ENCODE measurements at regions not wholly inside any gene's neighbourhood (a gene's known extent, or its start where the extent isn't known, plus 50 kb on each side); places are given as distances from the start of the nearest gene placed in this dataset.

DNA sequence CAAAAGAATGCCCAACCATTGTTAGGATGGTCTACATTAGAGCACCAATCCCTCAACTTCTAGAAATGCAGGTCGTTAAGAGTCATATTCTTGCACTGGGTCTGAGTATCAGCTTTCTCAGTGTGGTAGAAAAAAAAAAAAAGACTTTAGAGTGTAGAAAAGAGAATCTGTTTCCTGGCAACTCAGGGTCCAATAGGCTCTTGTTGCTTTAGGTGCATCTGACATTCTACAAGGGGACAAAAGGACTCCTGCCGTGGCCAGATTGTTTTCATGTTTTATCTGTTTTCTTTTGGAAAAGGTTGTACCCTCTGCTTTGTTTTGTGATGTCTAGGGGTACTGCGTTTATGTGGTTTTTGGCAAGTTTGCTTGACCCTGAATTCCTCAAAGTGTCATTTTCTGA lies 105.4 kb upstream of the KCNK2 start:
- DNase-seq (ENCODE audit: low spot score), result no peak
- TF ChIP-seq, protein P1, sequence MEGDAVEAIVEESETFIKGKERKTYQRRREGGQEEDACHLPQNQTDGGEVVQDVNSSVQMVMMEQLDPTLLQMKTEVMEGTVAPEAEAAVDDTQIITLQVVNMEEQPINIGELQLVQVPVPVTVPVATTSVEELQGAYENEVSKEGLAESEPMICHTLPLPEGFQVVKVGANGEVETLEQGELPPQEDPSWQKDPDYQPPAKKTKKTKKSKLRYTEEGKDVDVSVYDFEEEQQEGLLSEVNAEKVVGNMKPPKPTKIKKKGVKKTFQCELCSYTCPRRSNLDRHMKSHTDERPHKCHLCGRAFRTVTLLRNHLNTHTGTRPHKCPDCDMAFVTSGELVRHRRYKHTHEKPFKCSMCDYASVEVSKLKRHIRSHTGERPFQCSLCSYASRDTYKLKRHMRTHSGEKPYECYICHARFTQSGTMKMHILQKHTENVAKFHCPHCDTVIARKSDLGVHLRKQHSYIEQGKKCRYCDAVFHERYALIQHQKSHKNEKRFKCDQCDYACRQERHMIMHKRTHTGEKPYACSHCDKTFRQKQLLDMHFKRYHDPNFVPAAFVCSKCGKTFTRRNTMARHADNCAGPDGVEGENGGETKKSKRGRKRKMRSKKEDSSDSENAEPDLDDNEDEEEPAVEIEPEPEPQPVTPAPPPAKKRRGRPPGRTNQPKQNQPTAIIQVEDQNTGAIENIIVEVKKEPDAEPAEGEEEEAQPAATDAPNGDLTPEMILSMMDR (IDR thresholded peaks at IDR 0.05; ENCODE audit: extremely low read depth, missing control alignments), result no peak

DNA sequence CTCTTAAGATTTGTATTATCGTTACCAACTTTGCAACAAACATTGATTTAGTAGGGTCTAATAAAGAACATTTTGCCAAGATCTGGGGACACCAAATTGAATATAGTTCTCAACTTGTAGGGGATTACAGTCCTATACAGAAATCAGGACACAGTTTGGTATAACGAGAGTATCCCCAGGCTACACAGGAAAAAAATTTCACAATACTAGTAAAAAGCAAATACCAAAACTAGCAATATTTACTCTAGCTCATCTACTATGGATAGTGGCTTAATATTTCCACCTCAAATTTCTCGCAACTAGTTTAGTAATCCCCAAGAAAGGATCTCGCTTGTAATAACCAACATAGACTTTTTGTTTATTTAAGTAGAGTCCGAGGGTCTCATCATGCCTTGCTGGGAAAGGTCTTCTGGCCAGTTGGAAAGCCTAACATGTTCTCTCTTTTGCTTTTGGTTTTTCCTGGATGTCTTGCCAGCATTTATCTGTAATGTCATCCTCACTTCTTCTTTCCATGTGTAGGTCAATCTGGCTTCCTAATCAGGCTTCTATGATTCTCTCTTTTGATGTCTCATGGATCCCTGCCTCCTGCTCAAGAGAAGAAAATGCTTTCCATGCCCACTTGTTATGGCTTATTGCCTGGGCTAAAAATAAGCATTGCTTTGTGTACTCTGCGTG lies 104.7 kb upstream of the KCNK2 start:
- no peak for DNase-seq (ENCODE audit: low spot score)
- TF ChIP-seq, protein P1 (IDR thresholded peaks at IDR 0.05; ENCODE audit: extremely low read depth, missing control alignments), result no peak

DNA sequence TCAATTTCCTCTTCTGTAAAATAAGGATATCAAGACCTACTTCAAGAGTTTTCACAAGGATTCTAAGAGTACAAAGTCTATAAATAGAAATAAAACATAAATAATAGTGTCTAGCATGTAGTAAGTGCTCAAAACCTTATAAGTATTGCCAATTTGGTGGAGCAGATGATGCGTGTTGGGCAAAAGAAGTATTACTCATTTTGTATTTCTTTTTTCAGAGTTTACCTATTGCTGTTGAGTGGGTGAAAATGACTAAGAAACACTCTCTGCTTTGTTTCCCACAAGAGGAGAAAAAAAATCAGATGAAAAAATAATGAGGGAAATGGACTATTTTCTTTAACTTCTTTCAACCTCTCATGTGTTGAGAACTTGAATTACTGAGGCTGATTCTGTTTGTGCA lies 103.3 kb upstream of the KCNK2 start:
- TF ChIP-seq, protein P1 (IDR thresholded peaks at IDR 0.05; ENCODE audit: extremely low read depth, missing control alignments), result no peak
- DNase-seq (ENCODE audit: low spot score), result no peak

DNA sequence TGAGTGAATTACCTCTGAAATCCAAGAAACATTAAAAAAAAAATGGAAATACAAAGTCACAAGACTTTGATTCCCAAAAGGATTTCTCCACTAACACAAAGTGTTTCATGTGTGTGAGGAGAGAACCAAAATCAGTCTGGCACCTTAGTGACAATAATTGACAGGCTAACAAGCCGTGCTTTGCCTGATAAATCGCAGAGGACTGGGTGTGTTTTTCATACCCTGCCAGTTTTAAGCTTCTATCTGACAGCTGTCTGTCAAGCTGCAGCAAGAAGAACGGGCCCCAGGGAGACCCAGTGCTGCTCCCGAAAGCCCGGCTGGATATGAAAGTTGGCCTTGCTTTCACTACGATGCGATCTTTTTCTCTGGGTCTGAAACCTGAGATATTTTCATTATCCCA lies 101.6 kb upstream of the KCNK2 start:
- TF ChIP-seq, protein P1 (IDR thresholded peaks at IDR 0.05; ENCODE audit: extremely low read depth, missing control alignments), result no peak

DNA sequence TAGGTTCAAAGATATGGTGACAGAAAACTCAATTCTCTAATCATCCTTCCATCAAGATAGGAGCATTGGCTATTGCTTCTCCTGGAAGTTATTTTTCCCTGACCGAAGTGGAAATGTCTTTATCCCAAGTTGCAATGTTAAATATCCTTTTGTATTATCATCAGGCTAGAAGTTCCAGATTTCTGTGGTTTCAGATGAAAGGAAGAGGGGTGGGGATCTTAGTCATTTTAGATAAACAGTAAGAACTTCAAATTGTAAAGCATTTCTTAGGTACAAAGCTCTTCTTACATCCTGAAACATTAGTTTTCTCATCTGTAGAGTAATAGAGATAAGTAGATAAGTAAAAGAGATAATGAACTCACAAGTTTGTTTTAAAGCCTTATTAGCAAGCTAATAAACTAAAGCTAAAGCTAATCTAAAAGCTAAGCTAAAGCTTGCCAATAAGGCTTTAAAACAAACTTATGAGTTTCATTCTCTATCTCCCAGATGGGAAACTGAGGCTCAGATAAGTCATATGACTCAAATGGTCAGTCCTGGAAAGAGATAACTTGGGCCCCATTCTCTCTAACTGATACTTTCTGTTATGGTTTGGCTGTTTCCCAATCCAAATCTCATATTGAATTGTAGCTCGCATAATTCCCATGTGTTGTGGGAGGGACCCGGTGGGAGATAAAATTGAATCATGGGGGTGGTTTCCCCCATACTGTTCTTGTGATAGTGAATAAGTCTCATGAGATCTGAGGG lies 99.2 kb upstream of the KCNK2 start:
- TF ChIP-seq, protein P1 (IDR thresholded peaks at IDR 0.05; ENCODE audit: extremely low read depth, missing control alignments), result no peak
- DNase-seq (ENCODE audit: low spot score), result no peak

More for the DNA sequence above, 101.6 kb upstream of the KCNK2 start:
- no peak for DNase-seq (ENCODE audit: low spot score)

DNA sequence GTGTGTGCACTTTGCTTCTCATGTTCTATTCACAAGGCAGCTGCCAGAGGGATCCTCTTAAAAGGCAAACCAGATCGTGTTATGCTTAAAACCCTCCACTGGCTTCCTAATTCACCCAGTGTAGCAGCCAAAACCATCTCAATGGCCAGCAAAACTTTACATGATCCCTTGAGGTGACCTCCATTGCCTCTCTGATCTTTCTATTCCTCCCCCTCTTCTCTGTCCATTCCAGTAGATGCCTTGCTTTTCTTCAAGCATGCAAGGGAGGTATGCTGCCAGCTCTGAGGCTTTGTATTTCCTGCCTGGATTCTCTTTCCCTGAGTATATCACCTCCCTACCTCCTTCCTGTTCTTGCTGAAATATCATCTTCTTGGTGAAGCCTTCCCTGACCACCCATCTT lies 93.2 kb upstream of the KCNK2 start:
- DNase-seq (ENCODE audit: low spot score), result no peak

DNA sequence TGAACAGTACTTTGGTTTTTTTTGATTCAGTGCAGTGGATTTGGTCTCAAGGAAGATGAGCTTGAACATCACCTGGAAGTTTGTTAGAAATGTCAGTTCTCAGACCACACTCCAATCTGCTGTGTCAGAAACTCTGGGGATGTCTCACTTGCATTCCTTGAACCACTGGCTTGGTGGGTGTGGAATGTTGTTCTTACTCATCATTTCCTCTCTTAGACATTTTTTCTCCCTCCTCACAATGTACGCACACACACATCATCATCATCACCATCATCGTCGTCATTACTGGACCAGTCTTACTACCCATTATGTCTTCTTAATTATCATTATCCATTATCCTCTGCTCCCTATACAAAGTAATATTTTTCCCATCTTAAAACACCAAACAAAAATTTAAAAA lies 91.9 kb upstream of the KCNK2 start:
- no peak for DNase-seq (ENCODE audit: low spot score)
- TF ChIP-seq, protein P1 (IDR thresholded peaks at IDR 0.05; ENCODE audit: extremely low read depth, missing control alignments), result no peak

More for the DNA sequence above, 93.2 kb upstream of the KCNK2 start:
- TF ChIP-seq, protein P1 (IDR thresholded peaks at IDR 0.05; ENCODE audit: extremely low read depth, missing control alignments), result no peak

All from GM20000 (cell line).